ENCODE measurements at regions not wholly inside any gene's neighbourhood (a gene's known extent, or its start where the extent isn't known, plus 50 kb on each side); places are given as distances from the start of the nearest gene placed in this dataset.

- Histone ChIP-seq H3K36me3 (replicated peaks in 1 of 2; ENCODE audit: control insufficient read depth in 1 of 2, insufficient read depth in 2 of 2, low read length in 2 of 2) (no peaks in the 10 kb centered on the region), H3K27me3 (ENCODE audit: control insufficient read depth in 2 of 2, insufficient read depth in 2 of 2, low read length in 2 of 2) (no peaks in the 10 kb centered on the region), H4K20me1 (ENCODE audit: insufficient read depth, low read length) (no peaks in the 10 kb centered on the region), H3K79me2 (ENCODE audit: insufficient read depth, low read length) (no peaks in the 10 kb centered on the region), H3K4me2 (replicated peaks; ENCODE audit: extremely low read depth, low read length, poor library complexity, severe bottlenecking) (no peak overlapping the region), H3K27ac (ENCODE audit: low read depth in 1 of 2, low read length in 2 of 2) (no peak overlapping the region), H2AFZ (ENCODE audit: insufficient read depth, low read depth, low read length, poor library complexity, severe bottlenecking) (no peak overlapping the region), H3K9me3 (replicated peaks in 1 of 2; ENCODE audit: control insufficient read depth in 1 of 2, insufficient read depth in 1 of 2, low read length in 2 of 2) (no peaks in the 10 kb centered on the region), H3K4me3 (replicated peaks in 1 of 3; ENCODE audit: low read depth in 2 of 3, low read length in 3 of 3) (no peak overlapping the region), H3K9ac (ENCODE audit: insufficient read depth, low read length, poor library complexity, severe bottlenecking) (no peak overlapping the region), H3K4me1 (ENCODE audit: control insufficient read depth in 1 of 2, insufficient read depth in 2 of 2, low read length in 2 of 2) (no peaks in the 10 kb centered on the region)
- H3K27ac Mint-ChIP-seq = no peak overlapping the region
- TF ChIP-seq CTCF (IDR thresholded peaks at IDR 0.05) = no peak
- no peak overlapping the region for H3K4me3 Mint-ChIP-seq
- peaks cover 0 to 4% (median under 1%) of the 10 kb centered on the region in 3 donors for H3K27me3 Mint-ChIP-seq (ENCODE audit: low read depth in 3 of 3)
- H3K36me3 Mint-ChIP-seq = no peaks in the 10 kb centered on the region
- intact Hi-C loops (cut with micrococcal nuclease) = no loop called here
- no peaks in the 10 kb centered on the region for H3K4me1 Mint-ChIP-seq
- no CpG with 5 or more reads among the region's 3 CpGs for WGBS (ENCODE audit: insufficient coverage)
- H3K9me3 Mint-ChIP-seq = peaks cover 0 to 1% (median 0%) of the 10 kb centered on the region in 7 donors
- no peak for DNase-seq
Observed at GRCh38 chr10:91690996-91691676, 58.3 kb upstream of the PPP1R3C start.

GRCh38 chr10:91690412-91690811, 57.5 kb upstream of the PPP1R3C start:
- no peak for DNase-seq
- no peaks in the 10 kb centered on the region for H3K9me3 ChIP-seq (replicated peaks in 1 of 2; ENCODE audit: control insufficient read depth in 1 of 2, insufficient read depth in 1 of 2, low read length in 2 of 2)
- no peak overlapping the region for H3K4me2 ChIP-seq (replicated peaks; ENCODE audit: extremely low read depth, low read length, poor library complexity, severe bottlenecking)
- TF ChIP-seq CTCF (IDR thresholded peaks at IDR 0.05) = no peak
- Mint-ChIP-seq H3K27me3 (ENCODE audit: low read depth in 3 of 3) (peaks cover 0 to 5% (median 4%) of the 10 kb centered on the region in 3 donors), H3K27ac (no peak overlapping the region), H3K9me3 (no peaks in the 10 kb centered on the region), H3K4me3 (no peak overlapping the region), H3K36me3 (no peaks in the 10 kb centered on the region), H3K4me1 (no peaks in the 10 kb centered on the region)
- no peaks in the 10 kb centered on the region for H3K27me3 ChIP-seq (ENCODE audit: control insufficient read depth in 2 of 2, insufficient read depth in 2 of 2, low read length in 2 of 2)
- H4K20me1 ChIP-seq (ENCODE audit: insufficient read depth, low read length) = no peaks in the 10 kb centered on the region
- no peaks in the 10 kb centered on the region for H3K79me2 ChIP-seq (ENCODE audit: insufficient read depth, low read length)
- H3K4me3 ChIP-seq (replicated peaks in 1 of 3; ENCODE audit: low read depth in 2 of 3, low read length in 3 of 3) = no peak overlapping the region
- H3K4me1 ChIP-seq (ENCODE audit: control insufficient read depth in 1 of 2, insufficient read depth in 2 of 2, low read length in 2 of 2) = no peaks in the 10 kb centered on the region
- 100% methylated on average over 1 of the region's 3 CpGs for WGBS (ENCODE audit: insufficient coverage)
- no peak overlapping the region for H2AFZ ChIP-seq (ENCODE audit: insufficient read depth, low read depth, low read length, poor library complexity, severe bottlenecking)
- intact Hi-C loops (cut with micrococcal nuclease) = no loop called here
- H3K36me3 ChIP-seq (replicated peaks in 1 of 2; ENCODE audit: control insufficient read depth in 1 of 2, insufficient read depth in 2 of 2, low read length in 2 of 2) = no peaks in the 10 kb centered on the region
- no peak overlapping the region for H3K9ac ChIP-seq (ENCODE audit: insufficient read depth, low read length, poor library complexity, severe bottlenecking)
- H3K27ac ChIP-seq (ENCODE audit: low read depth in 1 of 2, low read length in 2 of 2) = no peak overlapping the region

All from CD14-positive monocyte (primary cell).